Omental fat pad (tissue), 3 donors: ENCODE measurements at regions not wholly inside any gene's neighbourhood (a gene's known extent, or its start where the extent isn't known, plus 50 kb on each side); places are given as distances from the start of the nearest gene placed in this dataset.
A peak's percentile ranks its signal among the peaks of the same experiment; 100 is the strongest.

Source experiments
- ATAC-seq: fragments of 150-250 bp; one replicate; pipeline ENCODE4 v1.9.1; 2016; ENCODE audit warnings: mild to moderate bottlenecking, moderate library complexity; ENCODE audit not compliant: low FRiP score
- DNase-seq: peaks from one replicate; pipeline ENCODE4 v3.0.0-alpha.2; 2019; ENCODE audit warnings: low spot score
- TF ChIP-seq, protein P1 (sequence below), 3 donors: fragments of 450-650 bp; IDR thresholded peaks; one replicate each; pipeline ENCODE4 v1.5.1; 2016 to 2017; ENCODE audit warnings: antibody characterized with exemption in 3 of 3, mild to moderate bottlenecking in 3 of 3, moderate library complexity in 2 of 3

GRCh38 chr4:36651253-36651652, 369.8 kb downstream of the DTHD1 start:
- DNase-seq (no peak), ATAC-seq (no peak)
- TF ChIP-seq, protein P1, sequence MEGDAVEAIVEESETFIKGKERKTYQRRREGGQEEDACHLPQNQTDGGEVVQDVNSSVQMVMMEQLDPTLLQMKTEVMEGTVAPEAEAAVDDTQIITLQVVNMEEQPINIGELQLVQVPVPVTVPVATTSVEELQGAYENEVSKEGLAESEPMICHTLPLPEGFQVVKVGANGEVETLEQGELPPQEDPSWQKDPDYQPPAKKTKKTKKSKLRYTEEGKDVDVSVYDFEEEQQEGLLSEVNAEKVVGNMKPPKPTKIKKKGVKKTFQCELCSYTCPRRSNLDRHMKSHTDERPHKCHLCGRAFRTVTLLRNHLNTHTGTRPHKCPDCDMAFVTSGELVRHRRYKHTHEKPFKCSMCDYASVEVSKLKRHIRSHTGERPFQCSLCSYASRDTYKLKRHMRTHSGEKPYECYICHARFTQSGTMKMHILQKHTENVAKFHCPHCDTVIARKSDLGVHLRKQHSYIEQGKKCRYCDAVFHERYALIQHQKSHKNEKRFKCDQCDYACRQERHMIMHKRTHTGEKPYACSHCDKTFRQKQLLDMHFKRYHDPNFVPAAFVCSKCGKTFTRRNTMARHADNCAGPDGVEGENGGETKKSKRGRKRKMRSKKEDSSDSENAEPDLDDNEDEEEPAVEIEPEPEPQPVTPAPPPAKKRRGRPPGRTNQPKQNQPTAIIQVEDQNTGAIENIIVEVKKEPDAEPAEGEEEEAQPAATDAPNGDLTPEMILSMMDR (IDR thresholded peaks at IDR 0.05): no peak

DNA sequence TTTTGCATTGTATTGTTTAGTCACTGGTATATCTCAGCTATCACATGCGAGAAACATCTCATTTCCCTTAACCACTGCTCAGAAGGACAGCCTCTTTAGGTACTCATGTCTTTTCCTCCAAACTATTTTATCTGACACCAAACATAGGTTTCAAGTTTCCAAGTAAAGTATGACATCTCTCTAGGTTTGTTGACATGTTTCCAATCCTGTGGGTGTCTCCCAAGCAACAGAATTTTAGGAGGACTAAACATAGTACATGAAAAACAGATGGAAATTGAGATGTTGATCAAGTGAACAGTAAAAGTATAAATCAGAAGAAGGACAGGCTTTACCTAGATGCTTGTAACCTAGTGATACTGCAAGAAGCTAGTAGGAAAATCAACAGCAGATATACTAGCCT, 371.4 kb downstream of the DTHD1 start:
- TF ChIP-seq, protein P1 (IDR thresholded peaks at IDR 0.05): no peak
- no peak for DNase-seq
- ATAC-seq: no peak

- ATAC-seq: no peak
- DNase-seq: no peak
- TF ChIP-seq, protein P1 (IDR thresholded peaks at IDR 0.05): no peak
These were observed 384.6 kb downstream of the DTHD1 start for GRCh38 chr4:36665985-36666527.

GRCh38 chr4:36675436-36675835, 394.0 kb downstream of the DTHD1 start:
- DNase-seq (no peak), ATAC-seq (no peak)
- TF ChIP-seq, protein P1 (IDR thresholded peaks at IDR 0.05): no peak

- DNase-seq (no peak), ATAC-seq (peak; percentile 66)
- TF ChIP-seq, protein P1 (IDR thresholded peaks at IDR 0.05): no peak
These were observed 395.0 kb downstream of the DTHD1 start for GRCh38 chr4:36676139-36677050.

GRCh38 chr4:36677112-36677511, 395.7 kb downstream of the DTHD1 start:
- ATAC-seq (no peak), DNase-seq (no peak)
- TF ChIP-seq, protein P1 (IDR thresholded peaks at IDR 0.05): no peak

DNA sequence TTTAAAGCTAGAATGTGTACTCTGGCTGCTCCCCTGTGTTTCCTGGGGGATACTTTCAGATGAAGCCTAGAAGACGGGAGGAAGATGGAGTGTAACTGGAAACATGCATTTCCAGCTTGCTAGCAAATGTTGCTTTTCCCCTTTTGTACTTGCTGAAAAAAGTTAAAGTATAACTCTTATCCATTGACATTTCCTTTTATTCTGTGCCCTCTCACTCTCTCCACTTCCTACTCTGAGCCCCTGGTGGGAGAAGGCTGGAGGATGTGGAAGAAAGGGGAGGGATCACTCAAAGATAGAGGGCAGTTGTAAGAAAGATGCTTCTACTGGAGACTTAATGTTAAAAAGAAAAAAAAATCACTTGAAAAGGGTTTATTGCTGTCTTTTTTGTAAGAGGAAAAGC, 396.5 kb downstream of the DTHD1 start:
- no peak for DNase-seq
- no peak for ATAC-seq
- TF ChIP-seq, protein P1 (IDR thresholded peaks at IDR 0.05): no peak
